Body of pancreas (tissue), 4 donors: ENCODE measurements at regions not wholly inside any gene's neighbourhood (a gene's known extent, or its start where the extent isn't known, plus 50 kb on each side); places are given as distances from the start of the nearest gene placed in this dataset.

Source experiments
- ATAC-seq: fragments of 150-250 bp; one replicate; pipeline ENCODE4 v1.9.1; 2016
- DNase-seq, 4 donors: peaks; one replicate each; pipeline ENCODE4 v3.0.0-alpha.2; 2019
- H3K27ac ChIP-seq, 4 donors: fragments of 200-600 bp; sonication (generic); 1 replicate in 3 of 4; 2 replicates in 1 of 4; pipeline versions ENCODE4 v1.5.1 to v1.6.1; 2016 to 2019; ENCODE audit warnings: mild to moderate bottlenecking in 1 of 4, mixed read lengths in 1 of 4, moderate library complexity in 1 of 4
- H3K27me3 ChIP-seq, 2 donors: fragments of 200-600 bp; sonication (generic); one replicate each; pipeline ENCODE4 v1.6.0; 2016; ENCODE audit warnings: mild to moderate bottlenecking in 1 of 2
- H3K36me3 ChIP-seq, 2 donors: fragments of 200-600 bp; sonication (generic); replicated peaks in 1 of 2; 2 replicates each; pipeline ENCODE4 v1.5.1; 2016; ENCODE audit warnings: low read depth in 2 of 2; ENCODE audit not compliant: insufficient read depth in 1 of 2
- H3K4me1 ChIP-seq: fragments of 200-600 bp; sonication (generic); one replicate; pipeline ENCODE4 v1.6.0; 2016
- H3K4me3 ChIP-seq, 2 donors: fragments of 200-600 bp; sonication (generic); 1 replicate in 1 of 2; 2 replicates in 1 of 2; pipeline ENCODE4 v1.5.1; 2016 to 2019
- H3K9me3 ChIP-seq, 3 donors: fragments of 200-600 bp; sonication (generic); 1 replicate in 2 of 3; 2 replicates in 1 of 3; pipeline ENCODE4 v1.5.1; 2016
- POLR2A ChIP-seq, 3 donors: fragments of 450-650 bp; IDR thresholded peaks; one replicate each; pipeline ENCODE4 v1.6.1; 2016; ENCODE audit warnings: antibody characterized with exemption in 3 of 3, mild to moderate bottlenecking in 2 of 3
- WGBS, 2 donors: methylation state at CpG; one replicate each; pipeline ENCODE4 v1.1.5; 2017; 5-methylcytosine and 5-hydroxymethylcytosine counted together
- intact Hi-C: fragments of 100-400 bp; cut with DNase I; formaldehyde crosslinking; loops from one replicate; pipeline ENCODE4 v1.15.1; 2023
- TF ChIP-seq, protein P1 (sequence below), 7 experiments: fragments of 450-650 bp in 4 of 7; fragments of 200-600 bp in 3 of 7; sonication (generic) in 3 of 7; IDR thresholded peaks; one replicate each; pipeline ENCODE4 v1.5.1; 2016 to 2019; ENCODE audit warnings: antibody characterized with exemption in 7 of 7

DNA sequence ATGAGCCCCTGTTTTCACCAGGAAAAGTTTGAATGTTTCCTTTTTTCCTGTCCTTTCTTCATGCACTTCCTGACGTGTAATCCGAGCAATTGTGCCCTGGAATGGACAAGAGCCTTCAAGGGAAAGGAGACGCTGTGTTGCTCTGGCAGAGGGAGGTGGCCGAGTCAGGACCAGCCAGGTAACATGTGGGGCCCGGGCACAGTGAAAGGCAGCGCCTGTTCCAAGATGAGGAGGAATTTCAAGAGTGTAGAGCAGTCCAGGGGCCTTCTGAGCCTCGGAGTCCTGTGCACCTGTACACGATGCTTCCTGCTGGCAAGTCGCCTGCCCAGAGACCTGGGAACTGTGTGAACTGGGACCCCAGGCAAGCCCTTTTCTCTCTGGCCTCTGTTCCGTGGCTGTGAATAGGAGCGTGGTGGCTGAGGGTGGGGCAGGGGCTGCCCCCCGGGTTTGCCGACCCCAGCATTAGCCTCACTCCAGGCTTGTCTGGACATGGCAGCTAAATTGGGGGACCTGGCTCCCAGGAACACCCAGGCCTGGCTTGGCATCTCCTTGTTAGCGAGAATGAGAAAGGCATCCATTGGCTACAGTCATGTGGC lies 92.0 kb downstream of the MYEOV start:
- no peak overlapping the region for H3K4me3 ChIP-seq
- peaks cover 0 to 5% (median 3%) of the 10 kb centered on the region in 3 donors for H3K9me3 ChIP-seq
- no peaks in the 10 kb centered on the region for H3K36me3 ChIP-seq
- intact Hi-C loops = no loop called here
- ATAC-seq = no peak
- TF ChIP-seq, protein P1, sequence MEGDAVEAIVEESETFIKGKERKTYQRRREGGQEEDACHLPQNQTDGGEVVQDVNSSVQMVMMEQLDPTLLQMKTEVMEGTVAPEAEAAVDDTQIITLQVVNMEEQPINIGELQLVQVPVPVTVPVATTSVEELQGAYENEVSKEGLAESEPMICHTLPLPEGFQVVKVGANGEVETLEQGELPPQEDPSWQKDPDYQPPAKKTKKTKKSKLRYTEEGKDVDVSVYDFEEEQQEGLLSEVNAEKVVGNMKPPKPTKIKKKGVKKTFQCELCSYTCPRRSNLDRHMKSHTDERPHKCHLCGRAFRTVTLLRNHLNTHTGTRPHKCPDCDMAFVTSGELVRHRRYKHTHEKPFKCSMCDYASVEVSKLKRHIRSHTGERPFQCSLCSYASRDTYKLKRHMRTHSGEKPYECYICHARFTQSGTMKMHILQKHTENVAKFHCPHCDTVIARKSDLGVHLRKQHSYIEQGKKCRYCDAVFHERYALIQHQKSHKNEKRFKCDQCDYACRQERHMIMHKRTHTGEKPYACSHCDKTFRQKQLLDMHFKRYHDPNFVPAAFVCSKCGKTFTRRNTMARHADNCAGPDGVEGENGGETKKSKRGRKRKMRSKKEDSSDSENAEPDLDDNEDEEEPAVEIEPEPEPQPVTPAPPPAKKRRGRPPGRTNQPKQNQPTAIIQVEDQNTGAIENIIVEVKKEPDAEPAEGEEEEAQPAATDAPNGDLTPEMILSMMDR (IDR thresholded peaks at IDR 0.05) = no peak
- no peak for TF ChIP-seq POLR2A (IDR thresholded peaks at IDR 0.05)
- DNase-seq = no peak
- WGBS, 2 donors = 81 to 90% methylated on average over 14 of the region's 14 CpGs
- H3K27me3 ChIP-seq = no peaks in the 10 kb centered on the region
- no peaks in the 10 kb centered on the region for H3K4me1 ChIP-seq
- no peak overlapping the region for H3K27ac ChIP-seq

DNA sequence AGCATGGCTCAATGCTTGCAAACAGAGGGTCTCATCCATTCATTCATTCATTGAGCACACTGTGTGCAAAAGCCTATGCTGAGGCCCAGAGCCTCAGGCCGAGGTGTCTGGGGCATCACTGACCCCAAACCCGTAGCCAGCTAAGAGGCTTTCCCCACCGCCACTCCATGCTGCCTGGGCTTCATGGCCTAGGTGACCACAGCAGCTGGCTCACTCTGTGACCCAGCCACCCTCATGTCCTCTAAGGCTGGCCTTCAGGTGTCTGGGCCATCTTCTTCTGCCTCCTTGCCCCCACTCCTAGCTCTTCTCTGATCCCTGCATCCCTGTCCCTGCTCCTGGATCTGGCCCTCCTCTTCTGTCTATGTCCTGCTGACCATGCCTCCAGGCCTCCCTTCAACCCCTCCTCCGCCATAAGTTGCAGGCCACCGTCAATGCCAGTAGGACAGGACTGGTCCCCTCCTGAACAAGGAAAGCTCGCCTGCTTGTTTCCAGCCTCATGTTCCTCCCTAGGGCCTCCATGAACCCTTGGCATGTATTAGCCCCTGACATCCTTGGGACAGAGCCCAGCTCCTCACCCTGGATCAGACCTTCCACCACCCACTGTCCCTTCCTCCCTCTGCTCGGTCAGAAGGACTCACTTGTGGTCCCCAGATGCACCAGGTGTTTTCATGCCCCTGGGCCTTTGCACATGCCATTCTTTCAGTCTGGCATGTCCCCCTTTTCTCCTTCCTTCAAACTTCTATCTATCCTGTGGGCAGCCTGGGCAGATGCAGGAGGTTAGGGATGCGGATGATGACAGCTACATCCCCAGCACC lies 92.8 kb downstream of the MYEOV start:
- no peaks in the 10 kb centered on the region for H3K27me3 ChIP-seq
- no peak overlapping the region for H3K4me3 ChIP-seq
- no peaks in the 10 kb centered on the region for H3K36me3 ChIP-seq
- ATAC-seq (no peak), DNase-seq (no peak)
- WGBS, 2 donors = 85 to 86% methylated on average over 8 of the region's 8 CpGs
- H3K4me1 ChIP-seq = no peaks in the 10 kb centered on the region
- TF ChIP-seq, protein P1 (IDR thresholded peaks at IDR 0.05) = no peak
- TF ChIP-seq POLR2A (IDR thresholded peaks at IDR 0.05) = no peak
- no peak overlapping the region for H3K27ac ChIP-seq
- intact Hi-C loops = no loop called here
- peaks cover 0 to 5% (median 3%) of the 10 kb centered on the region in 3 donors for H3K9me3 ChIP-seq

DNA sequence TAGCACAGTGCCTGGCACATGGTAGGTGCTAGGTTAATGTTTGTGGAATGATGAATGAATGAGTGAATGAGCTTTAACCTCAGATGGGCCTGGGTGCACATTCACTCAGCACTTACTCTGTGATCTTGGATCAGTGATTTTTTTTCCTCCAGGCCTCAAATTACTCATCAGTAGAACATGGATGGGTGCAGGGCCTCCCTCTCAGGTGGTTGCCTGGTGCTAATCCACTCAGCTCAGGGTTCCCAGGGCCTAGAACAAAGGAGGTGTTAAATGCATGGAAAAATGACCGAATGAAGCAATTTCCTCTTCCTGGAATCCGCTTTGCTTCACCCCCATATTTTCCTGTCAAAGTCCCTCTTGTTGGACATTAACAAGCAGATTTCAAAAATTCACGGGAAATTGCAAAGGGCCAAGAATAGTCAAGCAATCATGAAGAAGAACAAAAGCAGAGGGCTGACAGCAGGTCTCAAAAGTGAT lies 93.5 kb downstream of the MYEOV start:
- Histone ChIP-seq H3K9me3 (peaks cover 0 to 5% (median 3%) of the 10 kb centered on the region in 3 donors), H3K4me1 (no peaks in the 10 kb centered on the region), H3K36me3 (no peaks in the 10 kb centered on the region), H3K27ac (no peak overlapping the region), H3K4me3 (no peak overlapping the region), H3K27me3 (no peaks in the 10 kb centered on the region)
- WGBS, 2 donors = 82 to 89% methylated on average over 3 of the region's 3 CpGs
- ATAC-seq (no peak), DNase-seq (no peak)
- TF ChIP-seq, protein P1 (IDR thresholded peaks at IDR 0.05) = no peak
- TF ChIP-seq POLR2A (IDR thresholded peaks at IDR 0.05) = no peak
- intact Hi-C loops = no loop called here

DNA sequence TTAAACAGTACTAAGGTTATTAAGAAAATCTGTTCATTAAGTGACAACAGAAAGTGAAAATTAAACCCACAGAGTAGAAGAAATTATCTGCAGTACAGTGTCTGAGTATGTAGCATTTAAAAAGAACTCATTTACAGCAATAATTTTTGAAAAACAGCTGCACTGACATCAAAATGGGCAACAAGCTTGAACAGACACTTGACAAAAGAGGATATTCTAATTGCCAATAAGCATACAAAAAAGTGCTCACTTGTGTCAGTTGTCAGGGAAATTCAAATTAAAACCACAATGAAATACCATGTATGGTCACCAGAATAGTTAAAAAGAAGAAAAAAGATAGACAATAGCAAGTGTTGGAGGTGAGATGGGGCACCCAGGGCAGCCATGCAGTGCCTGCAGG lies 93.3 kb upstream of the LINC01488 start:
- intact Hi-C loops = no loop called here
- peaks cover 0 to 5% (median 3%) of the 10 kb centered on the region in 3 donors for H3K9me3 ChIP-seq
- DNase-seq = no peak
- TF ChIP-seq POLR2A (IDR thresholded peaks at IDR 0.05) = no peak
- TF ChIP-seq, protein P1 (IDR thresholded peaks at IDR 0.05) = no peak
- H3K4me1 ChIP-seq = no peaks in the 10 kb centered on the region
- no peak overlapping the region for H3K27ac ChIP-seq
- H3K36me3 ChIP-seq = no peaks in the 10 kb centered on the region
- H3K4me3 ChIP-seq = no peak overlapping the region
- H3K27me3 ChIP-seq = no peaks in the 10 kb centered on the region
- ATAC-seq = no peak
